ENCODE measurements at regions not wholly inside any gene's neighbourhood (a gene's known extent, or its start where the extent isn't known, plus 50 kb on each side); places are given as distances from the start of the nearest gene placed in this dataset.

DNA sequence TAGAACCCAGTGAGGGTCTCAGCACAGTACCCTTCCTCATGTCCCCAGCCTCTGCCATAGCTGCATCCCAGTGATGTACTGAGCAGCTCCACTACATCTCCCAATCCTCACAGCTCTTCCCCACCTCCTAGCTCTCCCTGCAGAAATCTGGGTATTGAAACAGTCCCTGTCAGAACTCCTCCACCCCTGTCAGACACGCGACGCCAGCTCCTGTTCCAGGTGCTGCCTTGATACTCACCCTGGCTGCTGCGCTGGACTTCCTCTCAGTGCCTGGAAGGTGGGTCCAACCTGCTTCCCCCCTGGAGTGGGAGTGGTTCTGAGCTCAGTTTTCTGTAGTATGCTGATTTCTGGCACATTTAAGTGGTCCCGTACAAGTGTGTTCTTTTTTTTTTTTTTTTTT is 160.9 kb upstream of the SLCO3A1 start:
- DNase-seq, result no peak

- DNase-seq, result no peak
Observed at GRCh38 chr15:91694131-91694830, 159.2 kb upstream of the SLCO3A1 start.

DNA sequence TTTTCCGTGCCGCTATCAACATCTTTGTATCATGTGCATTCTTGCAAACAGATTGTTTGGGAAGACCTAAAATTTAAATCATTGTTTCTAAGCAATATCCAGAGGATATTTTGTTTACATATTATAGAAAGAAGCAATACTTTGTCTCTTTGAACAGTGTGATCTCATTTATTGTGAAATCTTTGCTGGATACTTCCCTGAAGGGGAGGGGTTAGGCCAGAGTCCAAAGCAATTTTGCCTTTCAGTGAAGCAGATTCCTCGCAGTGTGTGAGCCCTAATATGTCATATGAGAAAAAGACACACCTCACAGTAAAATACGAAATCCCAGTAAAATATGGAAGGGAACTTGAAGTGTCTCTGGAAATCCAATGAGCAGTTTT is 158.7 kb upstream of the SLCO3A1 start:
- DNase-seq, result no peak

DNA sequence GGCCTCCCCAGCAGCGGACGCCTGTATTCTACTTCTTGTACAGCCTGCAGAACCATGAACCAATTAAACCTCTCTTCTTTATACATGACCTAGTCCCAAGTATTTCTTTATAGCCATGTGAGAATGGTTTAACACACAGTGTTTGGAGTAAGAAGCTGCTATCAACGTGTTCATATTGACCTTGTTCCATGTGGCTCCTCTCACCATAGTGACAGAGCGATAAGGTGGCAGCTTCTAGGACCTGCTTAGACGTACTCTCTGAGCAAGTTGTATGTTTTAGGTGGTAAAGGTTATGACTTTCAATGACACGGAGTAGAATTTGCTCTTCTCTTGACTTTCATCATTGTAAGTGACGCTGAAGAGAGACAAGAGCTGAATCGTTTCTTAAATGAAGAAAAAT is 157.7 kb upstream of the SLCO3A1 start:
- no peak for DNase-seq

GRCh38 chr15:91696981-91697380 is 156.5 kb upstream of the SLCO3A1 start:
- DNase-seq, result no peak

- DNase-seq, result no peak
Observed at GRCh38 chr15:91698241-91698640, 155.3 kb upstream of the SLCO3A1 start.

GRCh38 chr15:91699741-91700140 is 153.8 kb upstream of the SLCO3A1 start:
- DNase-seq, result no peak

- no peak for DNase-seq
Observed at GRCh38 chr15:91703274-91703673, 150.2 kb upstream of the SLCO3A1 start.

- DNase-seq, result no peak
Observed at GRCh38 chr15:91704343-91704742, 149.2 kb upstream of the SLCO3A1 start.

GRCh38 chr15:91706322-91707032 is 147.0 kb upstream of the SLCO3A1 start:
- peak; percentile 91 for DNase-seq

DNA sequence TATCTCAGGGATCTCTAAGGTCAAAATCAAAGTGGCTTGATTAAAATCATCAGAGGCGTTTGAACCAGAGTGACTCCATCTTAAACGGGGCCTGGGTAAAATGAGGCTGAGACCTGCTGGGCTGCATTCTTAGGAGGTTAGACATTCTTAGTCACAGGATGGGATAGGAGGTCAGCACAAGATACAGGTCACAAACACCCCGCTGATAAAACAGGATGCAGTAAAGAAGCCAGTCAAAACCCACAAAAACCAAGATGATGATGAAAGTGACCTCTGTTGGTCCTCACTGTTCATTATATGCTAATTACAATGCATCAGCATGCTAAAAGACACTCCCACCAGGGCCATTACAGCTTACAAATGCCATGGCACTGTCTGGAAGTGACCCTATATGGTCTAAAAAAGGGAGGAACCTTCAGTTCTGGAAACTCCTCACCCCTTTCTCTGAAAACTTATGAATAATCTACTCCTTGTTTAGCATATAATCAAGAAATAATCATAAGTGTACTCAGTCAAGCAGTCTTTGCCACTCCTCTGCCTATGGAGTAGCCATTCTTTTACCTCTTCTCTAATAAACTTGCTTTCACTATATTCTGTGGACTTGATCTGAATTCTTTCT is 143.3 kb upstream of the SLCO3A1 start:
- no peak for DNase-seq

- DNase-seq, result no peak
Observed at GRCh38 chr15:91711384-91712033, 142.0 kb upstream of the SLCO3A1 start.

DNA sequence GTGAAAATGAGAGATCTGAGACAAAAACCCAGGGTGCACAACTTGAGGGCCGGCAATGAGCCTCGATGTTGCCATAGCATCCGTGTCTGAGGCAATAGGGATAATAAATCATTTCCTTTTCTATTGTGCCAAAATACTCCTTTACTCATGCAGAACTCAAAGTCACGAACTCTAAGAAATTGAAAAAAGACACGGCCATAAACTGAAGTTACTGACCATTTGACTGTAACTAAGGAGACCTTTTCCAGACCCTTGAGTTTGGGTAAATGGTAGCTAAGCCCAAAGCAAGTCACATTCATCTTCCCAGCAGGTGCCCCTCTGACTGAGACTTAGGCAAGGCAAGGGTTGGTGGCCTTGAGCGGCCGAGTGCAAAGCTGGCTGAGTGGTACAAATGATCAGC is 141.2 kb upstream of the SLCO3A1 start:
- no peak for DNase-seq

GRCh38 chr15:91716536-91716935 is 137.0 kb upstream of the SLCO3A1 start:
- no peak for DNase-seq

GRCh38 chr15:91717811-91718210 is 135.7 kb upstream of the SLCO3A1 start:
- no peak for DNase-seq

DNA sequence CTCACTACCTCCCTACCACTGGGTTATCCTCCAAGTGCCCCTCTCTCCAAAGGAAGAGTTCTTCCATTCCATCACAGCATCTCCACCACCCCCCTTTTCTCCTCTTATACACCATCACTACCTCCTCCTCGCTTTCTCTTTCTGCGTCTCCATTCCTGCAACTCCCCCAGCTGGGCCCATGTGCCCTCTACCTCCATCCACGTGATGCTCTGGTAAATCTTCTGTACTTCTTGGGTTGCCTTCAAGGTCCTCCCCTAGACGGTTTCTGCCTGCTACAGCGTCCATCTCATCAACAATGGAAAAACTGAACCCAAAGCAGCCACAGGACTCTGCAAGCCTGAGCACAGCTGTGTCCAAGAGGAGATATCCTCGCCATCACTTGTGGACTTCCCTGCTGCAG is 129.5 kb upstream of the SLCO3A1 start:
- DNase-seq, result no peak

DNA sequence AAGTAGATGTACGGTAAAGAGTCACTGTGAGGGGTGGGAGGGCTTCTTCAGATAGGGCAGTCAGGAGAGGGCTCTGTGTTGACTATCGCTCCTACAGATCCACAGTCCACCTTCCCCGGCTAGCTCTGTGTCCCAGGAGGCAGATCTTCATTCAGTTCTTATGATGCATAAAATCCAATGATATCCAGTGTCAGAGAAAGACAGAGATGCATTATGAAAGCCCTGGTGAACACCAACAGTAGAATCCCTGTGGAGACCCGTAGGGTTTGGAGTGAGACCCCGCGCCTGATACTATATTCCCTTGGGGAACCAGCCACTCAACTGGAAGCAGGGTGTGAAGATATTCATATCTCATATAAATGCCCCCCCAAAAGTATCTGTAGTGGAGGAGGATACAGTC is 119.8 kb upstream of the SLCO3A1 start:
- no peak for DNase-seq

GRCh38 chr15:91737151-91737818 is 116.2 kb upstream of the SLCO3A1 start:
- no peak for DNase-seq

DNA sequence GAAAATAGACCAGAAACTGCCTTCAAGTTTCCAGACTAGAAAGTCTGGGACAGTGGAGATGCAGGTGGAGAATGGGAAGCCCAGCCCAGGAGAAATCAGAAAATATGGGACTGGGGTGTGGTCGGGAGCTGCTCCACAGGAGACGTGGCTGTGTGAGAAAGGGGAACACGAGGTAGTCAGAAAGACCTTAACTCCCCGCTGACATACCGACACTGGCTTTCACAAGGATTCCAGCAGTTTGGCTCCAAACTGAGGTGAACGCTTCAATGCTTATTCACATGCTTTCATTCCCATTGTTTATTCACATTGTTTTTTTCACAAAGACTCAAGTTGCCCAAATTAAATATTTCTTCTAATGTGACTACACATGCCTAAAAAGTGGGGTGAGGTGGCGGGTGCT is 111.5 kb upstream of the SLCO3A1 start:
- DNase-seq, result no peak

DNA sequence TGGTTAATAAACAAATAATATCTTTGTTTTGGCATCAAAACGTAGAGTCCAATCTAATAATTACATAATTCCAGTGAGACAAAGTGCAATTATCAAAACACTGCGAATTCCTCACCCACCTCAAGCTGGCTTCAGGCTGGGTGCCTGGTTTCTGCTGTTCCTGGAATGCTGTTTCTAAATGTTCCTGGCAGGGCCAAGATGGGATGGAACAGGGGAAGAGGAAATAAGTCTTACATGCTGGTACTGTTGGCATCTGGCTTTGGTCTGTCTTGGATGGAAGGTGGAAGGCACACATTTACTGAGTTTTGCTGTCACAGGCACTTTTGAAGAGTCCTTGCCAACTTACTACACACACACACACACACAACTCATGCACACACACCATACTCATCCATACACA is 101.9 kb upstream of the SLCO3A1 start:
- no peak for DNase-seq

DNA sequence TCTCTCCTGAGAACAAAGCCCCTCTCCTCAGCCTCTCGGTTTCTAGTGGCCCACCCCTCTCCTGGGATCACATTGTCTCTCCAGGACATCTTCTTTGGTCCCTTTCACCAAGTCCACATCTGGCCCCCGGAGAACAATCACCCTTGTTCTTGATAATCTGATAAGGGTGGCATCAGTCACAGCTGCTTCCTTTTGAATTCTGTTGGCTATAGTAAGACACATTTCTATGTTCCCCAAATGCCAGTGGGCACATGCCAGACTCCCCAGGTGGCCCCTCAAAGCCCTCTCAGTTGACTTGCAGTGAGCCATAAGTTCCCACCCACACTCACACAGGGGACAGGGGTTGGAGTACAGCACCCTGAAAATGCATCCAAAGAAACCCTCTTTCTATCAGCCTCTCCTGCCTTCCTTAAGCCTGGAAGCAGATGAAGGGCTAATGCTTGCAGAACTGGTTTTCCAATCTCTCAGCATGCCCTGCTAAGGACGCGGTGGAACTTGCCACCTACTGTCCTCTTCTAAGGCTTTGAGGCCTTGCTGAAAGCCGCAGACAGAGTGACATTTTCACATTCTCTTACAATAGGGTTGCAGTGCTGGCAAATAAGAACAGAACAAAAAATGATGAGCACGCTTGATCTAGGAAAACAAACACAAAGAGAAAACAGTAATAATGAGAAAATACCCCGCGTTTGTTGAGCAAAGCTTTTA is 101.3 kb upstream of the SLCO3A1 start:
- DNase-seq, result no peak

- DNase-seq, result no peak
Observed at GRCh38 chr15:91759560-91759959, 93.9 kb upstream of the SLCO3A1 start.

DNA sequence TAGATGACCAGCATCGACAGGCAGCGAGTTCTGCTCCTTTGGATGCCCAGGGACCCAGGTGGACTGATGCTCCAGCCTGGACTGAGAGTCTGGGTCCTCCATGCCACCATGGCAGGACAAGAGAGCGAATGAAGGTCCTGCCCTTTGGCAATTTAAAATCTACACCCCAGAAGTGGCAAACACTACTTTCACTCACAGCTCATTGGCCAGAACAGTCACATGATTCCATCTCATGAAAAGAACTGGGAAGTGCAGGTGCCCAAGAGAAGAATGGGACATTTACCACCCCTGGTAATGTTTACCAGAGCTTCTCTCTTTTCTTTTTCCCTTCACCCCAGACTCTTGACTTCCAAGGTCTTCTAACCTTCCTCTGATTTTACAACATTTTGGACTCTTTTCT is 87.8 kb upstream of the SLCO3A1 start:
- no peak for DNase-seq
